ENCODE measurements at regions not wholly inside any gene's neighbourhood (a gene's known extent, or its start where the extent isn't known, plus 50 kb on each side); places are given as distances from the start of the nearest gene placed in this dataset.

DNA sequence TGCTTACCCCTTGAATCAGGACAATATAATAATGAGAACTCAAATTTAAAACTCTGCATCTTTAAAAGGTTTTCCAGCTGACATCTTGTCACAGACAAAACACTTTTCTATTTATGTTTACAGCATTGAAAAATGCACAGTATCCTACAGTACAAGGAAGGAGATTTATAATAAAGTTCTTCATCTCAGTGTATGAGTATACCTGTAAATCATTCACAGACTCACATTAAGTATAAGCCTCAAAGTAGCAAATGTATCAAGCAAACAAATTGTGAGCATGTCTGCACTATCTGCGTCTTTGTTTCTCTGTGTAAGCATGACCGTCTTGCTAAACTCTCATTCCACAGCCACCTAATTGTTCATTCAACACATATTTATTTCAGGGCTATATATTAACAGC lies 52.8 kb downstream of the PPP1R2C start:
- no peak for DNase-seq

DNA sequence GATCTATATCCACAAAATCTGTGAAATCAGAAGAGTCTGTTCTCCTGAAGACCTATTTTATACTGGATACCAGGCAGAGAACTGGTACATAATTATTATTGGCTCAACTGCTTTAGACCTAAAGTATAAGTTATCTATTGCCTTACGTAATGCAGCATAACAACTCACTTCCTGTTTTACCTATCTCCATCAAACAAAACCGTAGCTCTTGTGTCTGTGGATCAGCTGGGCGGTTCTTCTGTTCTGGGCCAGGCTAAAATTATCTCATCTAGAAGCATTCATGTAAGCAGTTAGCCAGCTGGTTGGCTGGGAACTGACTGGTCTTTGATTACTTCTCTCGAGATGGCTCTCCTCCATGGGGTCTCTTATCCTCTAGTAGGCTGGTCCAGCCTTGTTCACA lies 57.8 kb downstream of the PPP1R2C start:
- DNase-seq, result peak; percentile 4

DNA sequence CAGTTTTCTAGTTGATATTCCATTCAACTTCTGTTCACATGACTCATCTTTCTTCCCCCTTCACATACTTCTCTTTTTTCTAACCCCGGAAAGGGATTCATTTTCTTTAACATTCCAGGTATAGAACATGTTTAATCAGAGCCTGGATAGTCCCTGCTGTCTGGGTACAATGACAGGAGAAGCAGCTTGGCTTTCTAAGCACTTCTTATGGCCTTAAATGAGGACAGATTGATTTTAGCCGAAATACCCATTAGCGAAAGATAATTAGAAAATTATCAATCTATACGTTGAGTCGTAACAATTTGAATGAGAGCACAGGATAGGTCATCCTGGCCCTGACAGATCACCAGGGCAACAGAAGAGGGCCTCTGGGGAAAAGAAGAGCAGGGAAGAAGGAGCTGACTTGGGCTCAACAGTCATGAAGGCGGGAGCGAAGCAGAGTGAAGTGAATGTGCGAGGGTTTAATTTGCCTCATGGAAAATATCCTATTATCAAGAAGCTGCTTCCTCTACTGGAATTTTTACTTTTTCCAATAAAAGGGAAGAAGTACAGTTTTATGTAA lies 62.2 kb downstream of the PPP1R2C start:
- DNase-seq, result no peak

DNA sequence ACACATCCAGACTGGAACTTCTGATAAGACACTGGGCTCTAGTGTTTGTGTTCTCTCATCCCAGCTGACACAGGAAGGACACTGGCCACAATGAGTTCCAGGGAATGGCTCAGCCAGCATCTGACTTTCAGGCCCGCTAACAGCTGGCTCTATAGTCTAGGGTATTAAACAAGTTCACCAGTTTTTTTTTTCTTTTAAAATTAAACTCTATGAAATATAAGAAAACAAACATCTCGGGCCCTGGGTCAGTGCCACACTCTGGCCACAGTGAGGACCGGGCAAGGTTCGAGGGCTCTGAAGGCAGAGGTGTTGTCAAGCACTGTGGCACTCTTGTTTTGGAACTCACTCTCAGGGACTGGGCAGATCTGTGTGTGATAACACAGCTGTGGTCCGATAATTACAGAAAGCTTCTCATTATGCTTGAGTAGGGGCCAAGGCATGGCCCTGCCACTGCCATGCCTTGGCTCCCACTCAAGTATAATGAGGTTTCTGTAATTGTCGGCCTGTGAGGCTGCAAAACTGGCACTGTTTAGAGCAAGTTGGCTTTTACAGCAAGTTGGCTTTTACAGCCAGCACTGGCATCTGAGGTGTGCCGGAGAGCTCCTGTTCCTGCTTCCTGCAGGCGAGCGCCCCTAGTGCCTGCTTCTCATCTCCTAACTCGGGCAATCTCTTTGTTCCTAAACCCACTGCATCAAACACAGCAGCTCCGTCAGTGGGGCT lies 62.8 kb downstream of the PPP1R2C start:
- peak; percentile 24 for DNase-seq

GRCh38 chrX:42710452-42710851 lies 67.5 kb downstream of the PPP1R2C start:
- no peak for DNase-seq

GRCh38 chrX:42708222-42708621 lies 69.7 kb downstream of the PPP1R2C start:
- no peak for DNase-seq

DNA sequence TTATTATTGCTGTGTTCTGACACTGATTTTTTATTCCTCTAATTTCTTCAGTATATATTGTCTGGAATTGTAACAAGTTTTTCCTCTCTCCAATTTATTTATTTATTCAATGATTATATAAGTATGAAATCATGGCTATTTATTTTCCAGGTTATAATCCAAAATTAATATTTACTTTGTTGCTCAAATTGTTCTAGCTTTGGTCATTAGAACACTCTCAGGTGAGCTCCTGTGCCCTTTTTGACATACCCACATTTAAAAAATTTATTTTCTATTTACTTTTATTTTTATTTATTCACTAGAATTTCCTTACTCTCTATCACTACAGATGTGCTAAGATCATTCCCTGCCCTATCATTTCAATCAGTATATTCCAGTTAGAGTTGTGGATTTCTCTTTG lies 70.2 kb downstream of the PPP1R2C start:
- no peak for DNase-seq

DNA sequence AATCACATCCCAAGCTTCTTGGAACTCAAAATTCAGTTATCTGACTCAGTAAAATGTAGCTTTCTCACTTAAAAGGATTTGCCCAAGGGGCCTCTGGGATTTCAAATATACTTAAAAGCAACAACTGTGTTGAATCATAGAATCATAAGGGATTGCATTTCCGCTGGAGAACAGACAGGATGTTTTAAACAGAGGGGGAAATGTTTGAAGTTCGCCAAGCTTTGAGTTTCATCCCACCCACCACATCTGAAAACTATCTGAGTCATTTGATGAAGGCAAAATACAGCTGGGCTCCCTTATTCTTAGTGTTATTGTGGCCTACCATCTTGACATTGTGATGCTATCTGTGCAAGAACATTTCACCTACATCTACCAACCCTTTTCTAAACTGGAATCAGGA lies 73.5 kb downstream of the PPP1R2C start:
- no peak for DNase-seq

DNA sequence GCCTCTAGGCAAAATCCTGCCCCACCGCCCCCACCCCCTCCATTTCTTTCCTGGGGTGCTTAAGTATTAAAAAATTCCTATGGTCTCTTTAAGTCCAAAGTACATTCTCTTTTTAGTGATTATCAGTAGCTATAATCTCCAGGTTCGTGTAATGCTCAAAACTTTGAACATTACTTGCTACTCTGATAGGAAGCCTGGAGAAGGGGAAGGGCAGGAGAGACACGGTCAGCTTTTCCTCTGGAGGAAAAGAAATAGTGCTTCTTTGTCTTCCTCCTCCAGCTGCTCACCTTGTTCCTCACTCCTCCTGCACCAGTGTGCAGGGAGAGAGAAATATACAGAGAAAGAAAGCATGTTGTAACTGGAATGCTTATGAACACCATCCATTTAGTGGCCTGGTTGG lies 80.4 kb downstream of the PPP1R2C start:
- no peak for DNase-seq

DNA sequence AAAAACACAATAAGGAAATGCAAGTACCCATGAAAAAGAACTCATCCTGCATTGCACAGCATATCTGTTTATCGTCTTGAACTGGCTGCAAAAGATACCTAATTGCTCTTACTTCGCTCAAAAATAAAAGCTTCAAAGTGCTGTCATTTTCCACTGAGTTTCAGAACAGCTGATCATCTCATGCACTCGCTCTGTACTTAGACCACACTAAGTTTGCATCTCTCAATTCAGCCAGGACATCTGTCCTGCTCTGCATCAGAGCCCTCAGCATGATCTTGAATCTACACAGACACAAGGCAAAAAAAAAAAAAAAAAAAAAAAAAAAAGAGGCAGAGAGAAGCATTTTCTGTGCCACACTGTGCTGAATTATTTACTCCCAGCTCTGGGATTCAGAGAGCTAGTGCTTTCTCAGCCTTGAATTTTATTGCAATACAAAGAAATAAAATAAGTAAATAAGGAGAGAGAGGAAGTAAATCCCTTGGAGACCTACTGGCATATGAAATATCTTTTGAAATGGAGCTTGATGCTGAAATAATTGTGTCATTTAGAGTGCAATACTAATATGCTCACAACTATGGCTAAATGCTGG lies 81.3 kb downstream of the PPP1R2C start:
- no peak for DNase-seq

DNA sequence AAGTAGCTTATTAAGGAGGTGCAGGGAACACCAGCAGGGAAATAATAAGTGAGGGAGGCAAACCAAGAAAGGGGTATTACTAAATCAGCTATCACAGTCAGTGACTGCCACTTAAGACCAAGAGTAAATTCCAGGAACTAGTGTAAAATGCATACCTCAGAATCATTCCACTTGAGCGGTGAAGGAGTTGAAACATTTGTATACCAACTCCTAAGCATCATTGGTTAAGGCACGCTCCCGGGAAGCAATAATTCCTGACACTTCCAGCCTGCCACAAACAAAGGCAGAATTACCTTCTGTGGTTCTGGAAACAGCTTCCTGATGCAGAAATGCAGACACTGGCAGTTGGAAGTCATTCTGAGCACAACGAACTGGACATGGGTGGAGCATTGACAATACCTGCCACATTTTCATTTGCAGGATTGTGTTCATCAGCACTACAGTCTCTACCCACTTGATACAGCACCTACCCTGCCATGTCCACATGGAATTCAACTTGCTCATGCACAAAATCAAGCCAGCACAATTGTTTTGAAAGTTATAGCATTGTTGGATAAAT lies 82.1 kb downstream of the PPP1R2C start:
- DNase-seq, result no peak

DNA sequence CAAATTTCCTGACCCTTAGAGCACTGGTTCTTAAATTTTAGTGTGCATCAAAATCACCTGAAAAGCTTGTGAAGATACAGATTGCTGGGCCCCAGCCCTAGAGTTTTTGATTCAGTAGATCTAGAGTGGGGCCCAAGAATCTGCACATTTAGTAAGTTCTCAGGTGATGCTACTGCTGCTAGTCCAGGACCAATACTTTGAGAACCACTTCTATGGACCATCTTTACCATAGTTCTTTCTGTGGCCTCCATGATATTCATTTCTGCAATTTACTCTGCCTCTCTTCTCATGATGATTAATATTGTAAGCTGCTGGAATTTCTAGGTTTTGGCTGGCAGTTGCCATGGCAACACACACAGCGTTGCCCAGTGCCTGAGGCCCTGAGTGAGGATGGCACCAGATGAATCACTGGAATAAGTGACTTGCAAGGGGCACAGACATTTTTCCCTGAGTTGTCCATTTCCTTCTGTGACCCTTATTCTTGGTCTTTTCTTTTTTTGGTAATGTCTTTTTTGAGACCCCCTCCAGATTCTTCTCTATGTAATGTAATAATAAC lies 83.6 kb downstream of the PPP1R2C start:
- DNase-seq, result no peak

DNA sequence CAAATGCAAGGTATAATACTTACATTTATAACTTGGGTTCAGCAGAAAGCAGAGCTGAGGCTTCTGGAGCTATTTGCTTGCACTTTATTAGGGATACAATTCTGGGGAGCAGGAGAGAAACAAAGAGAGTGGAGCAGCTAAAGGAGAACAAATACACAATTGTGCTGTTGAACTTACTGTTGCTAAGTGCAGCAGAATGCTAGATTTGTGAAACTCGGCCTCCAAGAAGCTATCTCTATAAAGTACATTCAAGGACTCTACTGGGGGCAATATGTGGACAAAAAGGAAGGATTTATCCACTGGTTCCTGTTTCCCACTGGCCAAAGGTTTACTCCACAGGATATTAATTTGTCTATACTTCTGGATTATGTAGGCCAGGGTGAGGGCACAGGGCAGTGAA lies 86.8 kb downstream of the PPP1R2C start:
- DNase-seq, result no peak

DNA sequence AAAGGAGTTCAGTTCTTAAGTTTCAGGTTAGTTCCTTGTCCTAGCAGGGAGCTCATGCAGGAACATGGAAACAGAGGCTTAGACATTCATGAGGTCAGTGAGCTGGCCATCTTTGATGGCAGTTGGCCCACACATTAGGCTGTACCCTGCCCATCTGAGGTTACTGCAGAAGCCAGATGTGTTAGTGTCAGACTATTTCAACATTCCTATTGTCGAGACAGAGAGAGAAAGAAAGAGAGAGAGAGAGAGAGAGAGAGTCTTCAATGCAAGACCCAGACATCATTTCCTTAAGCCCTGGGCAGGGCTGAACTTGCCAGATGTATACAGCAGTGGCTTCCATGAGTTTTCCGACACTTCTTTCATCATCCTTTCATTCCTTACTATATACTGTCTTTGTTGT lies 91.3 kb downstream of the PPP1R2C start:
- no peak for DNase-seq

- no peak for DNase-seq
Measured at GRCh38 chrX:42686296-42686695, 91.7 kb downstream of the PPP1R2C start.

- no peak for DNase-seq
Measured at GRCh38 chrX:42684065-42684464, 93.9 kb downstream of the PPP1R2C start.

DNA sequence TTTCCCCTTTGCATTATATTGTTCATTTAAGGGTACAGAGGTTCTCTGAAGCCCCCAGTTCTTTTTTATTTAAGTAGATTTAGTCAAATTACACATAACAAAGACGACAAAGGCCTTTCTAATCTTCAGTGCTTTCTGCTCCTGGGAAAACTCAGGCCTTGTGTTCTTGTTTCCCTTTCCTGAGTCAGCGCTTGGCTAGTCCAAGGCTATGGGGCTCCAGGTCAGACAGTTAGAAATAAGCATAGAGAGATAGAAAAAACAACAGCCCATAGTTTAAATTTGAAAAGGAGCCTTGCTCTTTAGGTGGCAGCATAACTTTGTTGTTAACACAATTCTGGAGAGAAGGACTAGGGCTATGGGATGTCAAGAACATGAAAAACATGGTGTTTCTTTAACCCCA lies 97.3 kb downstream of the PPP1R2C start:
- no peak for DNase-seq

- no peak for DNase-seq
Measured at GRCh38 chrX:42678133-42678532, 99.8 kb downstream of the PPP1R2C start.

DNA sequence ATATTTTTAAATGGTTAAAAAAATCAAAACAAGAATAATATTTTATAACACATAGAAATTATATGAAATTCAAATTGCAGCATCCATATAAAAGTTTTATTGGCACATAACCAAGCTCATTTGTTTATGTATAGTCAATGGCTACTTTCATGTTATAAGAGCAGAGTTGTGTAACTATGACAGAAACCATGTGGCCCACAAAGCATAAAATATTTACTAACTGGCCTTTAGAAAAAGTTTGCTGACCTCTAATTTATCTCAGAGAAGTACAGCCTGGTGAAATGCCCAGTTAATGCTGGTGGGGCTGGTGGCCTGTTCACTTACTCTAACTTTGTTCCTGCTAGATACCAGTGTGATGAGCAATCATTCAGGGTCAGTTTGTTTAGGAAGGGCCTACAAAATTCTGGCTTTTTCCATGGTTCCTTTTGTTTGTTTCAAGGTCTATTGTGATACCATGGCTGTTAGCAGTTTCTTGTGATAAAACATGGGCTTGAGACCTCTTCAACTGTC lies 104.6 kb downstream of the PPP1R2C start:
- no peak for DNase-seq

DNA sequence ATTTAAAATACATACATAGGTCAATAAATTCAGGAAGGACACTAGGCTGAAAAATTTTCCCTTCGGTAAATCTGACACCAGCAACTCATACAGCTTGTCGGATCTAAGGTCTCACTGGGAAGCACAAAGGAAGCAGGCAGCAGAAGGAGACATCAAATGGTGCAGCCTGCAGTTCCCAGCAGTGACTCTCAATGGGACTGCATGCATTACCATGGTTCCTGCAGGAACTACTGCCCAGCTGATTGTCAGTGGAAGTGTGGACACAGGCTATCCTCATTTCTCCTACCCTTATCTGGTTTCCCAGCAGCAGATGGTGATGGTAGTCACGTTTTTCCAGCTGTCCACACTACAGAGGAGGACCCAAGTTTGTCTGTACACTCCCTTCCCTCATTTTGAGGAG lies 113.3 kb downstream of the PPP1R2C start:
- DNase-seq, result no peak

DNA sequence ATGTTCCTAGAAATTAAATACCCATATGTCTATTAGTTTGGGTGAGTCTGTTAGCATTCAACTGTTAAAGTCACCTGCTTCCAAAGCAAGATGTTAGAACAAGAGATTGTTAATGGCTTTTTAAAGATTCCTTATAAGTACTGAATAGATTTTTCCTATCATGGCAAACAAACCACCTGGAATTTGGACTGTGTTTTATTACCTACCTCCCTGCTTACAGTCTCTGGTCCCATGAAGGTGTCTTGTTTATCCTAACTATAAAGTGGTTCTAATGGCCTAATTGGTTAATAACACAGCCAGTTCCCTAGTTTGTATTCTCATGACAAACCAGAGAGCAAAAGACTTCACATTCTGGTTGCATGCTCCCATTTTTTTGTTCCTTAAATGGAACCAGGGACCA lies 149.5 kb downstream of the PPP1R2C start:
- no peak for DNase-seq

DNA sequence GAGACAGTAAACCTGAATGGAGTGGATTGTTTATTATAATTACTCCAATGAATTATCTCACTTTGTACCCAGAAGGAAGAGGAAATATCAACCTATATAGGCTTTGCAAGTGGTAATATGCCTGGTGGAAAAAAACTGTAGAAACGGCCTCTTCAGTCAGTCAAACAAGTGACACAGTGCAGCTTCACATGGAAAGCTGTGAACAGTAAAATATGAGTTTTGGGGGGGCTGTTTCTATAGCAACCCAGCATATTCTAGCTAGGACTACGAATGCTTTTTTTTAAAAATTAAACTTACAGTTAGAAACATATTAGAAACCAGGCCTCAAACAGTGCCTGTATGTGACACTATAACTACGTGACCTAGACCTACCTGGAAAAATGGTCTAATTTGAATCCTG lies 150.1 kb downstream of the PPP1R2C start:
- DNase-seq, result no peak

GRCh38 chrX:42624524-42624923 lies 153.4 kb downstream of the PPP1R2C start:
- no peak for DNase-seq

DNA sequence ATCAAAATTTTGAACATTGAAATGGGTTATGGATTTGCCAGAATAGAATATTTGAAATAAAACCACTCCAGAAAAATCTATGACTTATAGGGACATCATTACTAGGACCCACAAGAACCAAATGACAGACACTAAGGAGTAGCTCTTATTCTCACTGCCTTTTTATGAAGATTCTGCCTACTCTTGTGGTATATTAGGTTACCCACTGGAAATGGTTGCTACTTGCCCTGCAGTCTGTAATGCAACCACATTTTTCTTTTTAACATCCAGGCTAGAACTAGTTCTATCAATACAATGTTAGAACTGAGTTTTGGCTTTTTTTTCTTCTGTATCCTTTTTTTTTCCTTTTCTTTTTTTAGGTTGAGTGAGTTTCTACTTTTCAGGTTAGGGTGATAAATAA lies 158.9 kb downstream of the PPP1R2C start:
- no peak for DNase-seq

Data from CD4-positive, alpha-beta T cell treated with Interferon gamma for 1 hour (primary cell).